DMS53 treated with DMSO at 0.1 percent for 48 hours (cell line): ENCODE measurements at regions not wholly inside any gene's neighbourhood (a gene's known extent, or its start where the extent isn't known, plus 50 kb on each side); places are given as distances from the start of the nearest gene placed in this dataset.
"Not testable (repeated sequence)": the region's sequence is repeated elsewhere in the genome, so short reads cannot be mapped to it uniquely, and the experiment has no call there.

ENCODE experiments used
- DNase-seq: peaks from one replicate; lab custom pipeline; 2025; ENCODE audit not compliant: unreplicated experiment; lab: John Stamatoyannopoulos, UW

DNA sequence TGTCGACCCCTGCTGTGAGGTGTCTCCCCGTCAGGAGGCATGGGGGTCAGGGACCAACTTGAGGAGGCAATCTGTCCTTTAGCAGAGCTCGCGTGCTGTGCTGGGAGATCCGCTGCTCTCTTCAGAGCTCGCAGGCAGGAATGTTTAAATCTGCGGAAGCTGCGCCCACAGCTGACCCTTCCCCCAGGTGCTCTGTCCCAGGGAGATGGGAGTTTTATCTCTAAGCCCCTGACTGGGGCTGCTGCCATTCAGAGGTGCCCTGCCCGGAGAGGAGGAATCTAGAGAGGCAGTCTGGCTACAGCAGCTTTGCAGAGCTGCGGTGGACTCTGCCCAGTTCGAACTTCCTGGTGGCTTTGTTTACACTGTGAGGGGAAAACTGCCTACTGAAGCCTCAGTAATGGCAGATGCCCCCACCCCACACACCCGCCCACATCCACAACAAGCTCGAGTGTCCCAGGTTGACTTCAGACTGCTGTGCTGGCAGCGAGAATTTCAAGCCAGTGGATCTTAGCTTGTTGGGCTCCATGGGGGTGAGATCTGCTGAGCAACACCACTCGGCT lies 133.1 kb downstream of the CENPC start:
- not testable (repeated sequence) for DNase-seq

DNA sequence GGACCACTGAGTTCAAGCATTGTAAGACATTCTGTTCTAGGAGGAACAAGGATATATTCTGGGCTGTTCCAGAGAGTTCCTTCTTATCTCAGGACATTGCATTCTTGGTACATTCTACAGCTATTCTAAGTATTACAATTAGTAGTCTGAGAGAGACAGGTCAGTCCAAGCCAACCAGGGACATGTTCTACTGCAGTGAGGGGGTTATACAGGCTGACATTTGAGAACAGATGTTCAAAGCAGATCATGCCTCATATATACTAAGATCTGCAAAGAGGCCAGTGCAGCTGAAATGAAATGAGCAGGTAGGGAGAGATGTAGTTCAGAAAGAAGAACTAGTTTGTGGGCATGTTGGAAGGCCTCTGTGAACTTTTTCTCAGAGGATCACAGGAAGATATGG lies 142.0 kb downstream of the CENPC start:
- no peak for DNase-seq

DNA sequence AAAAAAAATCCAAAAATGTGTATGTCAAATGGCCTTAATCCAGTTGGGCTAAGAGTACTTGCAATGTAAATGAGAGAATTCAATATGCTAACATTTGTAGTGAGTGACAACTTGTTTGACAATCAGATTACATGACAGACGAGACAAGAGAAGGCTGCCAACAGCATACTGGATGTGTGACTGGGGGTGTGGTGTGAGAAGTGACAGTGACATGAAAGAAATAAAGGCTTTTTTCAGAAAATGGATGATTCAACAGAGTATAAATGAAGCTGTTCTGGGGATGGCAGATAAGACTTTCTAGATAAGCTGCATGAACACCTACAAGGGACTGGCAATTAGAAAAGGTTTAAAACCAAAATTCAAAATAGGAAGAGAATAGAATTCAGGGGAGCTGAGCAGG lies 143.4 kb downstream of the CENPC start:
- DNase-seq, result no peak

DNA sequence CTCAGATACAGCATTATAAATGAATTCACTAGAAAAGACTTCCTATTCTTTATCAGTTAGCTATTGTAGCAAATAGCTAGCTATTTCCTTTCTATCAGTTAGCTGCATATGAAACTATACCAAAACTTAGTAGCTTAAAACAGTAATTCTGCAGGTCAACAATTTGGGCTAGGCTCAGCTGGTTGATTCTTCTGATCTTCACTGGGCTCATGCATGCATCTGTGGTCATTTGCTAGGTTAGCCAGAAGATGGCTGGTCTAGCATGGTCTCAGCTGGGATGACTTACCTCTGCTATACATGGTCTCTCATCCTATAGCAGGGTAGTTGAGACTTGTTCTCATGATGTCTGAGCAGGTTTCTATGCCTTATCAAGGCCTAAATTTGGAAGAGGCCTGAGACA lies 147.4 kb downstream of the CENPC start:
- no peak for DNase-seq

DNA sequence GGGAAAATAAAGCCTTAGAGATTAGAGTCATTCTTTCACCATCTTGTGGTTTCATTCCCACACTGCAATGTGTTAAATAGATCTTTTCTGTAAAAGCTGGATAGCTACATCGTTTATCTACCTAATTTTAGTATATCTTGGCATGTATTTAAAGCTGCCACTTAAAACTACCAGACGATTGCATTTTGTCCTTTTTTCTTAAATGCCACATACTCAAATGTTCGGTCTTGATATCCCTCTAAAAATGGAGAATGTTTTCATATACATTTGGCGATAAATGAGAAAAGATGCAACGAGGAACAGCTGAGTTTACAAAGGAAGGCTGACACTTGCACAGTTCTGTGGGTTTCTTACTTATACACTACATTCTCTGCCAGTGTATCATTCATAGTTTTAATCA lies 148.3 kb downstream of the CENPC start:
- DNase-seq, result no peak

DNA sequence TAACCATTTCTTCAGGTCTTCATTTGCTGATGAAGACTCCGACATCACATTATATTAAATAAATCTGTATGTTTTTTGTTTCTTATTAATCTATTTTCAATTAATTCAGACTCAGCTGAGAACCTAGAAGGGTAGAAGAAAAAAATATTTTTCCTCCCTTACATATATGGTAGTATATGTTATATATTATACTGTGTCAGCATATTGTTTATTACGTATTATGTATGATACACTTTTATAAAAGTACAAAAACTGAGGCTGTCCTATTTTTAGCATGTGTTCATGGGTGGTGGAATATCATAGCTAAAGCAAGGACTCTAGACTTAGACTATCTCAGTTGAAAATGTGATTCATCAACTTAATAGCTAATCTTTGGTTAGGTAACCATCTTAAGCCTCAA lies 149.3 kb downstream of the CENPC start:
- no peak for DNase-seq

DNA sequence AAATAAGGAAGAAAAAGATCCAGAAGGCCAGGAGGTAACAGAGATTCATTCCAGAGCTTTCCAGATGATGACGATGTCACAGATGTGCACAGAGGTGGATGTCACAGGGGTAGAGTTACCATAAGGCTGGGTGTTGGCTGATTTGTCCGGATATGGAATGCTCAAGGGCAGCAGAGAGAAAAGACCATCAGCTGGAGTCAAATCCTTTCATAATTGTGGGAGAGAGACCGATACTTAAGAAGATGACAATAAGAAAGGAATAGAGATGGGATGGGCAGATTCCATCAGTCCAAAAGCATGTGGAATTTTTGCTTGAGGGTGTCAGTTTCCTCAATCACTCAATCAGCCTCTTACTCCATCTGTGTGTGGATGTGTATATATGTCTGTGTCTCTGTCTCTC lies 150.4 kb downstream of the CENPC start:
- DNase-seq, result no peak

DNA sequence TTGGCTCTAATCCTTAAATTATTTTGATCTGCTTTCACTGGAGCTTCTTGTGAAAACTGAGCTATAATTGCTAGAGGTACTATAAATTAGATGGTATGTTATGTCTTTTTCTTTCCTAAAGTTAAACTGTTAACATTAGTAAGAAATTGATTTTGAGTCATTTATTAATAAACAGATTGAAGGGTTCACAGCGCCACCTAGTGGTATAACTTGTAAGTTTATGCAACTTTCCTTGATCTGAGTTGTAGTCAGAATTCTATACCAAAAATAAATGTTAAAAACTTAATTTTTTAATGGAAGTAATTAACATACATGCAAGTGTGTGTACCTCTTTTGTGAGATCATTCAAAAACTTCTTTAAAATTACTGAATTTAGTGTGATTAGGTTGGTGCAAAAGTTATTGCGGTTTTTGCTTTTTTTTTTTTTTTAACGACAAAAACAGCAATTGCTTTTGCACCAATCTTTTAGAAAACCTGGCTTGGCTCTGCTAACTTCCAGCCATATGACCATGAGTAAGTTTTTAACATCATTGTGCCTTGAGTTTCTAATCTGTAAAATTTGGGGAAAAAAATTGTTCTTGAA lies 151.5 kb downstream of the CENPC start:
- DNase-seq, result peak; percentile 20

DNA sequence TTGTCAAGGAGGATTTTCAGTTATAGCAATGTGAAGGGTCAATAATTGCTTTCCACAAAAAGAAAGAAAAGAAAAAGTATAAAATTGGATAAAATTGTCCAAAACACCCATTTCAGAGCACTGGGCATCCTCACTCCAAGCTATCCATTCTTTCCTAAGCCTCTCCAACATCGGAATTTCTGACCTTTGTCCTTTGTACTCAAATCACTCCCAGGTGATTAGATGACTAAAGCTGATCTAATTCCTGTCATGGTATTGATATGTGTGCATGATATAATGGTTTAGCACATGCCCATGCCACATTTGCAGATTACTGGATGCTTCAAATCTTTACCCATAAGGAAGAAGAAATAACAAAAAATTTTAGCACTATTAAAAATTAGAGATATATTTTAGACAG lies 152.3 kb downstream of the CENPC start:
- no peak for DNase-seq

DNA sequence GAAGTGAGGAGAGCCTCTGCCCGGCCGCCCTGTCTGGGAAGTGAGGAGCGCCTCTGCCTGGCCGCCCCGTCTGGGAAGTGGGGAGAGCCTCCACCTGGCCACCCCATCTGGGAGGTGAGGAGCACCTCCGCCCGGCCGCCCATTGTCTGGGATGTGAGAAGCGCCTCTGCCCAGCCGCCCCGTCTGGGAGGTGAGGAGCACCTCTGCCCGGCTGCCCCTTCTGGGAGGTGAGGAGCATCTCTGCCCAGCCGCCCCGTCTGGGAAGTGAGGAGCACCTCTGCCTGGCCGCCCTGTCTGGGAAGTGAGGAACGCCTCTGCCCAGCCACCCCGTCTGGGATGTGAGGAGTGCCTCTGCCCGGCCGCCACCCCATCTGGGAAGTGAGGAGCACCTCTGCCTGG lies 163.9 kb downstream of the CENPC start:
- DNase-seq, result not testable (repeated sequence)

DNA sequence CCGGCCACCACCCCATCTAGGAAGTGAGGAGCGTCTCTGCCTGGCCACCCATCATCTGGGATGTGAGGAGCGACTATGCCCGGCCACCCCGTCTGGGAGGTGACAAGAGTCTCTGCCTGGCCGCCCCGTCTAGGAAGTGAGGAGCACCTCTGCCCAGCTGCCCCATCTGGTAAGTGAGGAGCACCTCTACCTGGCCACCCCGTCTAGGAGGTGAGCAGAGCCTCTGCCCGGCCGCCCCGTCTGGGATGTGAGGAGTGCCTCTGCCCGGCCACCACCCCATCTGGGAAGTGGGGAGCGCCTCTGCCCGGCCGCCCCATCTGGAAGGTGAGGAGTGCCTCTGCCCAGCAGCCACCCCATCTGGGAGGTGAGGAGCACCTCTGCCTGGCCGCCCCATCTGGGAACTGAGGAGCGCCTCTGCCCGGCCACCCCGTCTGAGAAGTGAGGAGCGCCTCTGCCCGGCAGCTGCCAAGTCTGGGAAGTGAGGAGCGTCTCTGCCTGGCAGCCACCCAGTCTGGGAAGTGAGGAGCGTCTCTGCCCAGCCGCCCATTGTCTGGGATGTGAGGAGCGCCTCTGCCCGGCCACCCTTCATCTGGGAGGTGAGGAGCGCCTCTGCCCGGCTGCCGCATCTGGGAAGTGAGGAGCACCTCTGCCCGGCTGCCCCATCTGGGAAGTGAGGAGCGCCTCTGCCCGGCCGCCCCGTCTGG lies 164.4 kb downstream of the CENPC start:
- not testable (repeated sequence) for DNase-seq

DNA sequence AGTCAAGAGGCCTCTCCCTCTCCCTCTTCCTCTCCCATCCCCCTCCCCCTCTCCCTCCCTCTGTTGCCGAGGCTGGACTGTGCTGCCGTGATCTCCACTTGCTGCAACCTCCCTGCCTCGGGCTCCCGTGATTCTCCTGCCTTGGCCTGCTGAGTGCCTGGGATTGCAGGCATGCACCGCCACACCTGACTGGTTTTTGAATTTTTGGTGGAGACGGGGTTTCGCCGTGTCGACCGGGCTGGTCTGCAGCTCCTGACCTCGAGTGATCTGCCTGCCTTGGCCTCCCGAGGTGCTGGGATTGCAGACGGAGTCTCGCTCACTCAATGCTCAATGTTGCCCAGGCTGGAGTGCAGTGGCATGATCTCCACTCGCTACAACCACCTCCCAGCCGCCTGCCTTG lies 165.1 kb downstream of the CENPC start:
- no peak for DNase-seq

DNA sequence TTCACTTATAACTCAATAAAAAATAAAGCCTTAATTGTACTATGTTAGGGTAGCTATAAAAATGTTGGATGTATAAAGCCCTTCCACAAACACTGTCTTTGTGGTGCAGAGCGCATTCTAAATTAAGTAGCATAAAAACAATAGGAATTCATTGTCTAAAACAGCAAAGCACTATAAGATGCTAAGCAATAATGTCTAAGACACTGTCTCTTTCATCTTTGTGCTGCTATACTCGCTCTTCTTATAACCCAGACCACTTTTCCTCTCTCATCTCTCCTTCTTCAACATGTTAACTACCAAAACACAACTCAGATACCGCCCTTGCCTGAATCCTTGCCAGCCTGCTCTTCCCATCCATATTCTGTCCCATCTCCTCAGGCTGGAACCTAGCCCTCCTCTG lies 170.0 kb downstream of the CENPC start:
- no peak for DNase-seq

DNA sequence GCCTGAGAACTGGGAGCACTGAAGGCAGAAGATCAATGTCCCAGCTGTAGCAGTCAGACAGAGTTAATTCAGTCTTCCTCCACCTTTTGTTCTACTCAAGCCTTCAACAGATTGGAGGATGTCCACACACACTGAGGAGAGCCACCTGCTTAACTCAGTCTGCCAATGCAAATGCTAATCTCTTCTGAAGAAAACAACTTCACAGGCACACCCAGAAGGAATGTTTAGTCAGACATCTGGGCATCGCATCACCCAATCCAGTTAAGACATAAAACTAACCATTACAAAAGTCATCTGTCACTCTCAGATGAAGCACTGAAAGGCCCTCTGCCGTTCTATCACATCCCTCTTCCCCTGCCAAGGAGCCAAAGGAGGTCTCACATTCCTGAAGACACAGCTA lies 173.7 kb downstream of the CENPC start:
- DNase-seq, result no peak

DNA sequence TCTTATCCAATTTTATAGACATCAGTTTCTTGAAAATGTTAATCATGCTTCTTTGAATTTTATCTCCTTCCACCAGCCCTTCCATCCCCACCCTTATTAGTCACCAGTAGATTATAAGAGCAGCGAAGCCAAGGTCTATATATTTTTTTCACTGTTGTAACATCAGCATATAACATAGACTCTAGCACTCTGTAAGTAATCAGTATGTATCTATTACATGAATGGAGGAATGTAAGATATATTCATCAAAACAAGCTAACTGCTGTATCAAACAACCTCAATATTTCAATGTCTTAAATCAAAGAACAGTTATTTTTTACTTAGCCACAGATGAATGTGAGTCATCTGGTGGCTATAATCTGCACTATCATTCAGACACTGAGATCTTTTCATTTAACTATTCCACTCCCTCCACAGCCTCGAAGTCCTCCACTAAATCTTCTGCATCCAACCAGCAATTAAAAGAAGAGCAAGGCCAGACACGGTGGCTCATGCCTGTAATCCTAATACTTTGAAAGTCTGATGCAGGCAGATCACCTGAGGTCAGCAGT lies 178.9 kb downstream of the CENPC start:
- no peak for DNase-seq

DNA sequence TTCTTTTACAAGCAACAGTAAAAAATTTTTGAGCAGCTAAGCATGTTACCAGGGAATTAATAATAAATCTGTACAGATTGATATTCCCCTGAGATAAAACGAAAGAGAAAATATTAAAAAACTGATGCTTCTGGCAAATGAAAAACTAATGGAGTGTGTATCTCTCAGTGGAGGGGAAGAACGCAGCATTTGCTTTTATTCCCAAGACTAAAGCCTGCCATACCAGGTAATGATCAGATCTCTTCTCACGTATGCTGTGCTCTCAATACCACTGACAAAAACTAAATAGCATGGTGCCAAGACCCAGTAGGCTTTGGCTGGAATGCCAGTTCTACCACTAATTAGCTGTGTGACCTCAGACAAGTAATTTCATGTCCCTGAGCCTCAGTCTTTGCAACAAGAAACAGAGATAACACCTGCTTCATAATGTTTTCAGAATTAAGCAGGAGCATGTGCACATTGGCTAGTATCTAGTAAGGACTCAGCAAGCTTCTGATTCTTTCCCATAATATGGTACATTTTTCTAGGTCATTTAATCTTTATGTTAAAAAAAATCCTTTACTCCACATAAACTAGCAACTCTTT lies 179.6 kb downstream of the CENPC start:
- no peak for DNase-seq

DNA sequence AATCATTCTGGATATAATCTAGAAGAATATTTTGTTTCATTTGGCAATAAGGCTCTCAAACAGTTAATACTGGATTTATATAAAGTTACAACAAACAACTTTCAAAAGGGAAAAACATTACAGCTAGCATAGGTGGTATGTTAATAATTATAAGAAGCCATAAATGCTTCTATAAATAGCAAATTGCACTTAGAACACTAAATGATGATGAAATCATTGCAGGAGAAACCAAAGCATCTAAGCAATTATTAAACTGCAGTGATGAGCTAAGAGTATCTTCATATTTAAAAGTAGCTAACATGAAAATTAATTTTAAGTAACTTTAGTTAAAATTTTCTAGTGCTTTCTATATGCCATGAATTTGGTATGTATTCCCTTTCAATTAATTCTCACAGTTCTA lies 189.5 kb downstream of the CENPC start:
- no peak for DNase-seq

DNA sequence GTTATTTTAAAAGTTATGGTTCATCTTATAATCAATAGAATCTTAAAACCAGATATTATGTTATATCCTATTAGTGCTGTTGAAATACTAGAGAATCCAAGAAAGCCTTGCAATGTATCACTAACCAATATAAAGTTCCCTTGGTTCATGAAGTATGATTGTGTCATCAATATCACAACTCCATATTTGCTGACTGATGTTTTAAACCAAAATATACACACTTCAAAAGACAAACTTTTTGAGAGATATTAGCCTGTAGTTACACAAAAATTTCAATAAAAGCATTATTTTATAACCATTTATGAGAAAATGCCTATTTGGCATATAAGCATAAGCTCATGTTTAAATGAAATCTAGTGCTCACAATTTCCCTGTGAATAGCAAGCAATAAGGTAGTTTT lies 198.6 kb downstream of the CENPC start:
- DNase-seq, result no peak

DNA sequence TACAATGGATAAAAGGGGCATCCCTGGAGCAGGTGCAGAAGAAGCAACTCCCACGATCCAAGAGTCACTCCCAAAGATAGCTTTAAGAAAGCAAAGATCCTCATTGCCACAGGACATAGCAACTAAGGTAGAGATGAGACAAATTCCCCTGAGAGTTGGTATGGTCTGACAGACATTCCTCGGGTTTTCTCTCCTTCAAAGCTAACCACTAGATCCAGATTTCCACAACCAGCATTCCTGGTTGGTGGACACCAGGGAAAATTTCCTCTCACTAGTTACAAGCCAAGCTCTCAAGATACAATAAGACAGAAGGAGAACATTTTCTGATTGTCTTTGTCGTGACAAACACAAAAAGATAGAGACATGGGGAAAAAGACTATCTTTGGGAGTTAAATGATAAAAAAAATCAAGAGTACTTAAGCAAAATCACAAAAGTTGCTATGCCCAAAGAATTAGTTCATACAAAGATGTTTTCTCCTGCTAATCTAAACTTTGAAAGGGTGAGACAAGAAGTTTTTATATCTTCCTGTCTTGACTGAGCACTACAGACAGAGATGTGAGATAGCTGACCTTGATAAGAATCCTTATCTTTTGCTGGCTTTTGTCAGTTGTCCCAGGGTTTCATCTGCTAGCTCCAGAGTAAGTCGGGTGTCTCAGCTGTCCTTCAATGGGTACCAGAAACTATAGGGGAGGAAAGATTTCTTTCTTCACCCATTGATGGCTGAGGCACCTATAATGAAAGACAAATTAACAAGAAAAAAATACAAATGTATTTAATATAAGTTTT lies 200.5 kb downstream of the CENPC start:
- DNase-seq, result no peak

DNA sequence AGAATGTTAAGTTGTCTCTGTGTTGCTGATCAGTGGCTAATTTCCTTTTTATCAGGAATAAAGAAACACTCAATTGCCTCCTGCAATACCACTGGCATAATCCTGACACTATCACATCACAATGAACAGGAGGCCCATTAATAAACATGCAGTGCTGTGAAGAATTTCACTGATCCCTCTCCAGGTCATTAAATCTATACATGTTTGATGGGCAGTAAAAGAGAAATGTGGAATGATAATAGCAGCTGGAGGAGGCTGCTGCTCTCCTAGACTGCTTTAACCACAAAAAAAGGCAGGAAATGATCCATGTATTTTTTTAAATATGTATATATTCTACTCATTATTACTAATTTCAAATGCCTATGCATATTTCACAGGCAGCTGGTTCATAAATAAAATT lies 202.1 kb downstream of the CENPC start:
- no peak for DNase-seq

DNA sequence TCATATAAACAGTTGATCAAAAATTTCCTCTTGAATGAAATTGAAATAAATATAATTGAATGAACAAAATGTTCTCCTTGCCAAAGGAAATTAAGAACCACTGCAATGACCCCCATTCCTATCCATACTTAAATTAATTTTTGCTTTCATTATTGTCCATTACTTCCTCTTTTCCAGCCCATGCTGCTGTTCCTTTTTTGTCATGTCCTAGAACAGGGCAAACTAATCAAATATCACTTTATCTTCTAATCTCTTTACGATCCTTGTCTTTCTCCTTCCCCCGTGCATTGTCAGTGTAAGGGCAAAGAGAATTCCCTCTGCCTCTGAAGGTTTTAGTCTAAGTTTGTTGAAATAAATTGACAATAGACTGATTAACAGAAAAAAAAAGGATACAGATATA lies 203.0 kb downstream of the CENPC start:
- DNase-seq, result no peak
